ENCODE measurements at regions not wholly inside any gene's neighbourhood (a gene's known extent, or its start where the extent isn't known, plus 50 kb on each side); places are given as distances from the start of the nearest gene placed in this dataset.

DNA sequence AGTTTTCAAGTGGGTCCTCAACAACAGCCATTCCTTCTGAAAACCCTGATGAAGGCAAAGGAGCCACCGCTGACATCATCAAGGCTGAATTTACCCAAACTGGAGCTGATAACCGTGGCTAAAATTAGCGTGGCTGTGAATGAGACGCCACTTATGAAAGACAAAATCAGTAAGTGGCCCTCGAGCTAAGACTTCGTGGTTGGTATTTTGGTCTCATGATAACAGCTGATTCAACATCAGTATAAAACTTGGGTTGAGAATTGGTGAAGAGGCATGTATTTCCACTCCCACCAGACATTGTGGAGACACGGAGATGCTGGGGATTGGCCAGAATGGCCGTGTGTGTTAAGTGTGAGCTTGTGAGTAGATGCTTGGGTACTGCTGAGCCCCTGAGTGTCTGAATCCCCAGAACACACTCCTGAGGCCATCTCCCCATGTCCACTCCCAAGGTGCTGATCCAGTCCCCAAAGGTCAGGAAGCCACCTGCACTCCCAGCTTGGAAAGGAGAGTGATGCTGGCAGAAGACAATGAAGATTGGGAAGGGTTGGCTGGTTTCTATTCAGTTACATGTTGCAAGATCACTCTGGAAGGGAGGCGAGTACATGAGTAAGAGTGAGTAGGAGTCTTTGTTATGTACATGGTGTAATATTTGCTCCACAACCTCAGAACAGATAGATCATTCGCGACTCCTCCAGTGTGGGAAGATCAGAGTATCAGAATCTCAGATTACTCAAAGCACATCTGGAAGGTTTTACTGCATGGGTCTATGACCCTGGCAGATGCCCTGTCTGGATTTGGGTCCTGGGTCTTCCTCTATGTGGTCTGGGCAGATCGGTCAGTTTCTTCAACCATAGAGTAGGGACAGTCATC, 207.7 kb downstream of the HS3ST3A1 start:
- Histone ChIP-seq H3K27ac (ENCODE audit: low read depth, low read length) (no peak overlapping the region), H3K4me1 (ENCODE audit: control insufficient read depth in 5 of 5, insufficient read depth in 5 of 5, low read length in 5 of 5) (peaks cover 0 to 3% (median 0%) of the 10 kb centered on the region in 5 donors), H3K27me3 (ENCODE audit: control insufficient read depth in 5 of 5, insufficient read depth in 4 of 5, low read length in 5 of 5) (no peaks in the 10 kb centered on the region)

DNA sequence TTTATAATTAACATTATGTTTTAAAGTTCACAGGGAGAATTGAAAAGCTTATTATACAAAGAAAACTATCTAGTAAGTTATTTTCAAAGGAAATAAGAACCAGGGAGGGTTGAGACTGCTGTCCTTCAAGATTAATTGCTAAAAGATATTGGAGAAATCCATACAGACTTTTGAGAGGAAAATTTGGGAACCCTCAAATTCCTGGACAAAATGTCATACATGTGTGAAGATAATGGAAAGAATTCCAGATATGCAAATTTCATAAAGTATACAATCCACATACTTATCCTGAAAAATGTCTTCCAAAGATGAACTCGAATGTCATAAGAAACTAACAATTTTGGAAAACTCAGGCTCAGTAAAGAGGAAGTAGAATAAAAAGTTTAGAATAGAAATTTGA, 213.8 kb downstream of the HS3ST3A1 start:
- Histone ChIP-seq H3K27ac (ENCODE audit: low read depth, low read length) (no peak overlapping the region), H3K36me3 (ENCODE audit: control insufficient read depth in 5 of 5, insufficient read depth in 5 of 5, low read length in 5 of 5) (no peaks in the 10 kb centered on the region), H3K9ac (ENCODE audit: low read length in 5 of 5) (no peak overlapping the region), H3K4me1 (ENCODE audit: control insufficient read depth in 5 of 5, insufficient read depth in 5 of 5, low read length in 5 of 5) (peaks cover 0 to 3% (median 0%) of the 10 kb centered on the region in 5 donors), H3K9me3 (ENCODE audit: control insufficient read depth in 5 of 5, low read length in 5 of 5) (no peaks in the 10 kb centered on the region), H3K27me3 (ENCODE audit: control insufficient read depth in 5 of 5, insufficient read depth in 4 of 5, low read length in 5 of 5) (no peaks in the 10 kb centered on the region), H3K4me3 (ENCODE audit: low read depth in 1 of 5, low read length in 5 of 5) (no peak overlapping the region)

More for the DNA sequence above, 207.7 kb downstream of the HS3ST3A1 start:
- Histone ChIP-seq H3K9ac (ENCODE audit: low read length in 5 of 5) (no peak overlapping the region), H3K9me3 (ENCODE audit: control insufficient read depth in 5 of 5, low read length in 5 of 5) (no peaks in the 10 kb centered on the region), H3K4me3 (ENCODE audit: low read depth in 1 of 5, low read length in 5 of 5) (no peak overlapping the region), H3K36me3 (ENCODE audit: control insufficient read depth in 5 of 5, insufficient read depth in 5 of 5, low read length in 5 of 5) (no peaks in the 10 kb centered on the region)

DNA sequence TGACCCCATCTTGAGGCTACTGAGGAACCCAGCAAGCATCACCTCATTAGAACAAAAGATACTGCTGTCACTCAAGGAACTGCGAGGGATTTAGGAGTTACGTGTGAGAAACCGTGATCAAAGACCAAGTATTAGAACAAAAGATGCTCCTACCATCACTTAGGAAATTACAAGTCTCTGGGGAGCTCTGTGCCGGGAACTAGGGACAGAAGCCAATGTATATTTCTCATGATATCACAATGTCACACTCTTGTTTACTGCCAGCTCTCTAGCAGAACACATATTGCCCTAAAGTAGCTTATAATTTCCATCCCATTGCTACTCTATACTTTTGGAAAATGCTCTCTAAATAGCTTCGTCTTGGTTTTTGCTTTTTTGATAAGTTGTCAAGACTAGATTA, 214.5 kb downstream of the HS3ST3A1 start:
- no peak overlapping the region for H3K9ac ChIP-seq (ENCODE audit: low read length in 5 of 5)
- H3K9me3 ChIP-seq (ENCODE audit: control insufficient read depth in 5 of 5, low read length in 5 of 5): no peaks in the 10 kb centered on the region
- no peak overlapping the region for H3K27ac ChIP-seq (ENCODE audit: low read depth, low read length)
- peaks cover 0 to 3% (median 0%) of the 10 kb centered on the region in 5 donors for H3K4me1 ChIP-seq (ENCODE audit: control insufficient read depth in 5 of 5, insufficient read depth in 5 of 5, low read length in 5 of 5)
- no peaks in the 10 kb centered on the region for H3K36me3 ChIP-seq (ENCODE audit: control insufficient read depth in 5 of 5, insufficient read depth in 5 of 5, low read length in 5 of 5)
- no peaks in the 10 kb centered on the region for H3K27me3 ChIP-seq (ENCODE audit: control insufficient read depth in 5 of 5, insufficient read depth in 4 of 5, low read length in 5 of 5)
- no peak overlapping the region for H3K4me3 ChIP-seq (ENCODE audit: low read depth in 1 of 5, low read length in 5 of 5)

DNA sequence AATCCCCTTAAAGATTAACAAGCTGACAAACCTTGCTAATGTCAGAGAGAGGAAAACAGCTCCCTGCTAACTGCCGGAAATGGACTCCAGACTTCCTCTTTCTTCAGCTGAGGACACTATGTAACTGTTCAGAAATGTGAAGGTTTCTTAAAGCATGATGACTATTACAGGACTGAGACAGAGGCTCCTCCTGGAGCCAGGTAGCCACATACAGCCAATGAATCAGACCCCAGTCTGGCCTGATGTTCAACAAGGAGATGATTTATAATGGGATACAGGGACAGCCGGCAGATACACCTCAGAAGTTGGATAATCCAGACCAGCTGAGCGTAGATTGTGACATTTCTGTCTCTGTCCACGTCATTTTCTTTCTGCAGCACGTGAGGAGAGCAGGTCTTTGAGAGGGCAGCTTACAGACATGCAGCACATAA, 216.2 kb downstream of the HS3ST3A1 start:
- no peaks in the 10 kb centered on the region for H3K36me3 ChIP-seq (ENCODE audit: control insufficient read depth in 5 of 5, insufficient read depth in 5 of 5, low read length in 5 of 5)
- no peak overlapping the region for H3K4me3 ChIP-seq (ENCODE audit: low read depth in 1 of 5, low read length in 5 of 5)
- no peaks in the 10 kb centered on the region for H3K9me3 ChIP-seq (ENCODE audit: control insufficient read depth in 5 of 5, low read length in 5 of 5)
- H3K4me1 ChIP-seq (ENCODE audit: control insufficient read depth in 5 of 5, insufficient read depth in 5 of 5, low read length in 5 of 5): peaks cover 0 to 3% (median 0%) of the 10 kb centered on the region in 5 donors
- H3K9ac ChIP-seq (ENCODE audit: low read length in 5 of 5): no peak overlapping the region
- no peaks in the 10 kb centered on the region for H3K27me3 ChIP-seq (ENCODE audit: control insufficient read depth in 5 of 5, insufficient read depth in 4 of 5, low read length in 5 of 5)
- H3K27ac ChIP-seq (ENCODE audit: low read depth, low read length): no peak overlapping the region

DNA sequence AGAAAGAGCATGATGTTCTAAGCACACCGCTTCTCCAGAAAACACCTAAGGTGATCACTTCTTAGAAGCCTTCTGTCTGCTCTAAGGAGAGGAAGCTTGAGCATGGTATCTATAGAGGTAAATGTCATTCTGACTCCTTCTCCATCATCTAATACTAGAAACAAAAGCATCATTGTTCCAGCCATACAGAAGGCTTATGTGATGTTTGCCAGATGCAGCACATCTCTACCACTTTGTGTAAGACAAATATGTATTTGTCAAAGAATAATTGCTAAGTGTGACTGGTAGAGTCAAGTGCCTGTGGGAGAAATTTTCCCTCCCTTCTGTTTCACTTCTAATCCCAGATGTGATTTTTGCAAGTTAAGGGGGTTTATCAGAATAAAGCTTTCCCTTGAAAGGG, 217.1 kb downstream of the HS3ST3A1 start:
- Histone ChIP-seq H3K4me3 (ENCODE audit: low read depth in 1 of 5, low read length in 5 of 5) (no peak overlapping the region), H3K9me3 (ENCODE audit: control insufficient read depth in 5 of 5, low read length in 5 of 5) (no peaks in the 10 kb centered on the region), H3K27me3 (ENCODE audit: control insufficient read depth in 5 of 5, insufficient read depth in 4 of 5, low read length in 5 of 5) (no peaks in the 10 kb centered on the region), H3K27ac (ENCODE audit: low read depth, low read length) (no peak overlapping the region), H3K9ac (ENCODE audit: low read length in 5 of 5) (no peak overlapping the region), H3K4me1 (ENCODE audit: control insufficient read depth in 5 of 5, insufficient read depth in 5 of 5, low read length in 5 of 5) (peaks cover 0 to 3% (median 0%) of the 10 kb centered on the region in 5 donors), H3K36me3 (ENCODE audit: control insufficient read depth in 5 of 5, insufficient read depth in 5 of 5, low read length in 5 of 5) (no peaks in the 10 kb centered on the region)

DNA sequence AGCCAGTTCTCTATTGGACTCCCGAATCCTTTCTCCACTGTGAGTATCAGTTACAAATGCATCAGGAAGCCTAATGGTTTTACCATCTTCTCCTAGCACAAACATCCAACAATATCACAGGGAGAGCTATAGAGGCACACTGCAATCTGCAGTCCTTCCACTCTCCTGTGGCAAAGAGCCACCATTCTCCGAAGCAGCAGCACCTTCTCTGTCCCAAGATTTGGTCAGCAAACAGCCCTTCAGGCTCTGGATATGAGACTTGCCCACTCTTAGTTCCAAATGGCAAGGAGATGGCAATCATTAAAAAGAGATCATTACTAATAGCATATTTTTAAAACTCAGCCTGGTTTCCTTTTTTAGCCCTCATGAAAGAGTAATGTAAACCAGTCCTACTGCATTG, 223.4 kb downstream of the HS3ST3A1 start:
- Histone ChIP-seq H3K9me3 (ENCODE audit: control insufficient read depth in 5 of 5, low read length in 5 of 5) (peaks cover 0 to 4% (median 0%) of the 10 kb centered on the region in 5 donors), H3K4me1 (ENCODE audit: control insufficient read depth in 5 of 5, insufficient read depth in 5 of 5, low read length in 5 of 5) (peaks cover 0 to 7% (median 0%) of the 10 kb centered on the region in 5 donors), H3K27me3 (ENCODE audit: control insufficient read depth in 5 of 5, insufficient read depth in 4 of 5, low read length in 5 of 5) (no peaks in the 10 kb centered on the region), H3K27ac (ENCODE audit: low read depth, low read length) (no peak overlapping the region), H3K9ac (ENCODE audit: low read length in 5 of 5) (no peak overlapping the region), H3K36me3 (ENCODE audit: control insufficient read depth in 5 of 5, insufficient read depth in 5 of 5, low read length in 5 of 5) (no peaks in the 10 kb centered on the region), H3K4me3 (ENCODE audit: low read depth in 1 of 5, low read length in 5 of 5) (no peak overlapping the region)

DNA sequence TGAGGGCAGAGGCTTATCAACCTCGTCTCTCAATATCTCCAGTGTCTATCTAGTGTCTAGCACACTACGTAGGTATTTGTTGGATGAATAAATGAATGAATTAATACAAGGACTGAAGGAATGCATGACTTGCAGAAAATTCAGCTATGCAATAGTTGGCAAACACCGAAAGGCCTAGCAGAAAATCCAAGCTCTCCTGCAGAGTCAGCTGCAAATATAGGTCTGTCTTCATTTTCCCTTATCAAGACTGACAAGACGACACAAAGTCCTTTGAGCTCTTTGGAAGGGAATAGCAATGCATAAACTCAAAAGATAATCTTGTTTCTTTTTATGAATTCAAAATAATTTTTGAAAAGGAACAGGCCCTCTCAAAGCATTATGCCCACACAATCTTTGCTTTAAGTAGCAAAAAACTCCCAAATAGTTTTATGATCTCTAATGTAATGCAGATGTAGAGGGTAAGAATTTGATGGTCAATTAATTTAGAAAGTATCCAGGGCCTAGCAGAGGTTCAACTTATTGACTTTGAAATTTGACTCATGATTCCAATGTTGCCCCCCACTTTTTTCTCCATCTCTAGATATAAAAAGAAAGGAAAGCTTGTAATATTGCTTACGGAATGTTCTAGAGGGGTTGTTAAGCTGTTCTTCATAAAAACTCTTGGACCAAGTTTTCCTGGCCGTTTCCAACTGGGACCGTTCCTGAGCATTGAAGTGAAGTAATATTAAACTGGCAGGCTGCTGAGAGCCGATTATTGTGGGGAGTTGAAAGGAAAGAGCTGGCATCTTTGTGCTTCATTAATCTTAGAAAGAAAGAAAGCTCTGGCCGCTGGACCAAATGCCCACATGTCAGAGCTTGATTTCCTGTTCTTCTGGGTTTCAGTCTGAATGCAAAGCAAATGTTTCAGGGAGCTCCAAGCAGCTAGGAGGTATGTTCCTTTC, 227.3 kb downstream of the HS3ST3A1 start:
- Histone ChIP-seq H3K27me3 (ENCODE audit: control insufficient read depth in 5 of 5, insufficient read depth in 4 of 5, low read length in 5 of 5) (no peaks in the 10 kb centered on the region), H3K4me3 (ENCODE audit: low read depth in 1 of 5, low read length in 5 of 5) (no peak overlapping the region), H3K27ac (ENCODE audit: low read depth, low read length) (no peak overlapping the region), H3K9ac (ENCODE audit: low read length in 5 of 5) (no peak overlapping the region), H3K36me3 (ENCODE audit: control insufficient read depth in 5 of 5, insufficient read depth in 5 of 5, low read length in 5 of 5) (no peaks in the 10 kb centered on the region), H3K9me3 (ENCODE audit: control insufficient read depth in 5 of 5, low read length in 5 of 5) (peaks cover 0 to 3% (median 0%) of the 10 kb centered on the region in 5 donors), H3K4me1 (ENCODE audit: control insufficient read depth in 5 of 5, insufficient read depth in 5 of 5, low read length in 5 of 5) (peaks cover 0 to 7% (median 0%) of the 10 kb centered on the region in 5 donors)

DNA sequence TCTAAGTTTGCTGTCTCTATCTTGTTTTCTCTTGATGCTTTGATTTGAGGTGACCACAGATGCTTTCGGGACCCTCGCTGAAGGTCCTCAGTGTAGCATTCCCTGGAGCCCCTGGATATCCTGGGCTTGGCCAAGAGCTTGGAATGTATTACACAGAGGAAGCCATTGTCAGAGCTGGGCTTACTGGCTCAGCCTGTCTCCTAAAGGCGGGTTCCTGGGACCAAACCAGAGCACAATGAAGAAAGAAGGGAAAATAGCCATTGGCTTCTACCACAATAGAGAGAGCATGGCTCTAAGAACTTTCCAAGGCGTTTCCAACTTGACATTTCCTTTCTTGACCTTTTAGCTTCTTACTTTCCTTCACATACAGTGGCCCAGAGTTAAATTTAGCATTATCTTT, 229.3 kb downstream of the HS3ST3A1 start:
- H3K27me3 ChIP-seq (ENCODE audit: control insufficient read depth in 5 of 5, insufficient read depth in 4 of 5, low read length in 5 of 5): no peaks in the 10 kb centered on the region
- no peaks in the 10 kb centered on the region for H3K9me3 ChIP-seq (ENCODE audit: control insufficient read depth in 5 of 5, low read length in 5 of 5)
- H3K27ac ChIP-seq (ENCODE audit: low read depth, low read length): no peak overlapping the region
- H3K4me3 ChIP-seq (ENCODE audit: low read depth in 1 of 5, low read length in 5 of 5): no peak overlapping the region
- no peak overlapping the region for H3K9ac ChIP-seq (ENCODE audit: low read length in 5 of 5)
- no peaks in the 10 kb centered on the region for H3K36me3 ChIP-seq (ENCODE audit: control insufficient read depth in 5 of 5, insufficient read depth in 5 of 5, low read length in 5 of 5)
- H3K4me1 ChIP-seq (ENCODE audit: control insufficient read depth in 5 of 5, insufficient read depth in 5 of 5, low read length in 5 of 5): peaks cover 0 to 7% (median 0%) of the 10 kb centered on the region in 5 donors

DNA sequence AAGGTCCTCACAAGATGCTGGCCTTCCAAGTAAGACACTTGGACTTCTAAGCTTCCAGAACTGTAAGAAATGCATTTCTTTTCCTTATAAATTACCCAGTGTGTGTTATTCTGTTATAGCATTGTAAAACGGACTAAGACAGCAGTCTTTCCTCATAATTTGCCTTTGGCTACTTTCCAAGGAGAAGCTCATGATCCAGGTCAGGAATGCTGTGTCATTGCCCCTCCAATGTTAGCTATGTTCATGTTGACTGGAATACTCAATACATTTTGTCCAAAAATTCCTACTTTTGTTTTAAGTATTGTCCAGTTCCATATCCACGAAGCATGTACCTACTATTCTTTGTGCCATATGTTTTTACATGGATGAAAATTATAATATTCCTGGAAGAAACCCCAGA, 234.6 kb downstream of the HS3ST3A1 start:
- Histone ChIP-seq H3K9me3 (ENCODE audit: control insufficient read depth in 5 of 5, low read length in 5 of 5) (no peaks in the 10 kb centered on the region), H3K27me3 (ENCODE audit: control insufficient read depth in 5 of 5, insufficient read depth in 4 of 5, low read length in 5 of 5) (no peaks in the 10 kb centered on the region), H3K4me3 (ENCODE audit: low read depth in 1 of 5, low read length in 5 of 5) (no peak overlapping the region), H3K4me1 (ENCODE audit: control insufficient read depth in 5 of 5, insufficient read depth in 5 of 5, low read length in 5 of 5) (peaks cover 0 to 6% (median 0%) of the 10 kb centered on the region in 5 donors), H3K36me3 (ENCODE audit: control insufficient read depth in 5 of 5, insufficient read depth in 5 of 5, low read length in 5 of 5) (no peaks in the 10 kb centered on the region), H3K27ac (ENCODE audit: low read depth, low read length) (no peak overlapping the region), H3K9ac (ENCODE audit: low read length in 5 of 5) (no peak overlapping the region)

DNA sequence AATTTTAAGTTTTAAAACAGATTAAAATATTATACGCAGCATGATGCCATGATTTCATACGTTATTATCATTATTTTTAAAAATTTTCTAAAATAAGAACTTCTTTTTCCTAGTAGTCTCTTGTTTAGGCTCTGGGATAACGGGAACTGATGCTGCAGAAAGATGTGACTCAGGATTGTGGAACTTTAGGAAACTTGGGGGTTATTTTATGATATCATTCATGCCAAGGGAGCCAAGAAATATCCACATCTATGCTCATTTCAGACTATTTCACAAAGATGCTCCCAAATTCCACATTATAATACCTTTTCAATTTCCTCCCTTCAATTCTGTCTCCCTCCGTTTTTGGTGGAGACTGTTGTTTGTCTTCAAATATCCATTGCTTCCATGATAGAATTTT, 236.4 kb downstream of the HS3ST3A1 start:
- Histone ChIP-seq H3K4me1 (ENCODE audit: control insufficient read depth in 5 of 5, insufficient read depth in 5 of 5, low read length in 5 of 5) (peaks cover 0 to 6% (median 0%) of the 10 kb centered on the region in 5 donors), H3K9me3 (ENCODE audit: control insufficient read depth in 5 of 5, low read length in 5 of 5) (no peaks in the 10 kb centered on the region), H3K4me3 (ENCODE audit: low read depth in 1 of 5, low read length in 5 of 5) (no peak overlapping the region), H3K9ac (ENCODE audit: low read length in 5 of 5) (no peak overlapping the region), H3K36me3 (ENCODE audit: control insufficient read depth in 5 of 5, insufficient read depth in 5 of 5, low read length in 5 of 5) (no peaks in the 10 kb centered on the region), H3K27ac (ENCODE audit: low read depth, low read length) (no peak overlapping the region), H3K27me3 (ENCODE audit: control insufficient read depth in 5 of 5, insufficient read depth in 4 of 5, low read length in 5 of 5) (no peaks in the 10 kb centered on the region)

Measured in subcutaneous abdominal adipose tissue (tissue), 5 donors.